ENCODE measurements at regions not wholly inside any gene's neighbourhood (a gene's known extent, or its start where the extent isn't known, plus 50 kb on each side); places are given as distances from the start of the nearest gene placed in this dataset.

- H2AFZ ChIP-seq (ENCODE audit: low read length) = no peak overlapping the region
- H3K27me3 ChIP-seq (ENCODE audit: control insufficient read depth in 1 of 2, insufficient read depth in 2 of 2, low read length in 2 of 2) = no peaks in the 10 kb centered on the region; a peak in 2 of 5 replicates
- in situ Hi-C loops (cut with HindIII; ENCODE audit: extremely low pct_ligation_motif_present, low pct_unique_long_range_greater_than_20kb) (no loop called here), intact Hi-C loops (cut with micrococcal nuclease; ENCODE audit: unreplicated experiment) (no loop called here)
- H4K20me1 ChIP-seq (ENCODE audit: insufficient read depth, low read length) = no peaks in the 10 kb centered on the region
- FAIRE-seq (no peak), DNase-seq (ENCODE audit: low spot score) (no peak), ATAC-seq (no peak)
- ChIA-PET CTCF (ENCODE audit: low intra/inter-chr PET ratio, low total read pairs) (no interaction called here), POLR2A (no interaction called here)
- 28% methylated on average over 1 of the region's 1 CpG for WGBS (ENCODE audit: low lambda C conversion rate)
- H3K36me3 ChIP-seq (replicated peaks in 1 of 2; ENCODE audit: control insufficient read depth in 1 of 2, insufficient read depth in 2 of 2, low read length in 2 of 2) = no peaks in the 10 kb centered on the region
- no peak overlapping the region for H3K4me2 ChIP-seq (ENCODE audit: low read depth, low read length)
- no peak overlapping the region for H3K27ac ChIP-seq (ENCODE audit: extremely low read length, insufficient read depth, low read length)
- no peak overlapping the region for H3K9ac ChIP-seq (ENCODE audit: insufficient read depth, low read depth, low read length)
- H3K79me2 ChIP-seq (ENCODE audit: insufficient read depth, low read length) = no peaks in the 10 kb centered on the region
- no peaks in the 10 kb centered on the region for H3K9me3 ChIP-seq (ENCODE audit: low read length)
- H3K4me1 ChIP-seq (ENCODE audit: insufficient read depth, low read length) = peaks cover 17% of the 10 kb centered on the region
- H3K4me3 ChIP-seq (replicated peaks in 1 of 3; ENCODE audit: insufficient read depth in 1 of 3, low read depth in 2 of 3, low read length in 3 of 3) = no peak overlapping the region
- no TSS peak for BruUV-seq (replicated peaks)
- TF ChIP-seq ZNF782 (CRISPR knock-in tag; IDR thresholded peaks at IDR 0.05; ENCODE audit: borderline replicate concordance) (no peak), KDM5B (CRISPR knock-in tag; IDR thresholded peaks at IDR 0.05; ENCODE audit: borderline replicate concordance) (no peak), CBFB (CRISPR knock-in tag; IDR thresholded peaks at IDR 0.05) (no peak), ZNF234 (CRISPR knock-in tag; conservative IDR thresholded peaks at IDR 0.05) (no peak), ZNF768 (CRISPR knock-in tag; IDR thresholded peaks at IDR 0.05) (no peak), ZNF446 (CRISPR knock-in tag; IDR thresholded peaks at IDR 0.05) (no peak), ZNF256 (CRISPR knock-in tag; conservative IDR thresholded peaks at IDR 0.05) (no peak), ZNF775 (CRISPR knock-in tag; IDR thresholded peaks at IDR 0.05; ENCODE audit: borderline replicate concordance) (no peak), CHCHD3 (CRISPR knock-in tag; IDR thresholded peaks at IDR 0.05) (no peak), GMEB1 (CRISPR knock-in tag; IDR thresholded peaks at IDR 0.05; ENCODE audit: borderline replicate concordance) (no peak), ZNF501 (CRISPR knock-in tag; IDR thresholded peaks at IDR 0.05) (no peak), ZNF230 (CRISPR knock-in tag; IDR thresholded peaks at IDR 0.05) (no peak), FOXA1 (IDR thresholded peaks at IDR 0.05) (no peak), FOXA1 (CRISPR knock-in tag; IDR thresholded peaks at IDR 0.05) (no peak)
- TF ChIP-seq, protein P1, sequence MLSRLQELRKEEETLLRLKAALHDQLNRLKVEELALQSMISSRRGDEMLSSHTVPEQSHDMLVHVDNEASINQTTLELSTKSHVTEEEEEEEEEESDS (CRISPR knock-in tag; IDR thresholded peaks at IDR 0.05; ENCODE audit: borderline replicate concordance) = no peak
- TF ChIP-seq, protein P2, sequence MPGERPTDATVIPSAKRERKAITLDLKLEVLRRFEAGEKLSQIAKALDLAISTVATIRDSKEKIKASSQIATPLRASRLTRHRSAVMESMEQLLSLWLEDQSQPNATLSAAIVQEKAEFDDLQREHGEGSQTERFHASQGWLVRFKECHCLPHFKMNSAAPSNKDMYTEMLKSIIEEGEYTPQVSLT (CRISPR knock-in tag; IDR thresholded peaks at IDR 0.05; ENCODE audit: borderline replicate concordance, low read depth) = no peak
- TF ChIP-seq, protein P3, sequence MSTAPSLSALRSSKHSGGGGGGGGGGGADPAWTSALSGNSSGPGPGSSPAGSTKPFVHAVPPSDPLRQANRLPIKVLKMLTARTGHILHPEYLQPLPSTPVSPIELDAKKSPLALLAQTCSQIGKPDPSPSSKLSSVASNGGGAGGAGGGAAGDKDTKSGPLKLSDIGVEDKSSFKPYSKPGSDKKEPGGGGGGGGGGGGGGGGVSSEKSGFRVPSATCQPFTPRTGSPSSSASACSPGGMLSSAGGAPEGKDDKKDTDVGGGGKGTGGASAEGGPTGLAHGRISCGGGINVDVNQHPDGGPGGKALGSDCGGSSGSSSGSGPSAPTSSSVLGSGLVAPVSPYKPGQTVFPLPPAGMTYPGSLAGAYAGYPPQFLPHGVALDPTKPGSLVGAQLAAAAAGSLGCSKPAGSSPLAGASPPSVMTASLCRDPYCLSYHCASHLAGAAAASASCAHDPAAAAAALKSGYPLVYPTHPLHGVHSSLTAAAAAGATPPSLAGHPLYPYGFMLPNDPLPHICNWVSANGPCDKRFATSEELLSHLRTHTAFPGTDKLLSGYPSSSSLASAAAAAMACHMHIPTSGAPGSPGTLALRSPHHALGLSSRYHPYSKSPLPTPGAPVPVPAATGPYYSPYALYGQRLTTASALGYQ (CRISPR knock-in tag; IDR thresholded peaks at IDR 0.05) = no peak
- TF ChIP-seq, protein P4, sequence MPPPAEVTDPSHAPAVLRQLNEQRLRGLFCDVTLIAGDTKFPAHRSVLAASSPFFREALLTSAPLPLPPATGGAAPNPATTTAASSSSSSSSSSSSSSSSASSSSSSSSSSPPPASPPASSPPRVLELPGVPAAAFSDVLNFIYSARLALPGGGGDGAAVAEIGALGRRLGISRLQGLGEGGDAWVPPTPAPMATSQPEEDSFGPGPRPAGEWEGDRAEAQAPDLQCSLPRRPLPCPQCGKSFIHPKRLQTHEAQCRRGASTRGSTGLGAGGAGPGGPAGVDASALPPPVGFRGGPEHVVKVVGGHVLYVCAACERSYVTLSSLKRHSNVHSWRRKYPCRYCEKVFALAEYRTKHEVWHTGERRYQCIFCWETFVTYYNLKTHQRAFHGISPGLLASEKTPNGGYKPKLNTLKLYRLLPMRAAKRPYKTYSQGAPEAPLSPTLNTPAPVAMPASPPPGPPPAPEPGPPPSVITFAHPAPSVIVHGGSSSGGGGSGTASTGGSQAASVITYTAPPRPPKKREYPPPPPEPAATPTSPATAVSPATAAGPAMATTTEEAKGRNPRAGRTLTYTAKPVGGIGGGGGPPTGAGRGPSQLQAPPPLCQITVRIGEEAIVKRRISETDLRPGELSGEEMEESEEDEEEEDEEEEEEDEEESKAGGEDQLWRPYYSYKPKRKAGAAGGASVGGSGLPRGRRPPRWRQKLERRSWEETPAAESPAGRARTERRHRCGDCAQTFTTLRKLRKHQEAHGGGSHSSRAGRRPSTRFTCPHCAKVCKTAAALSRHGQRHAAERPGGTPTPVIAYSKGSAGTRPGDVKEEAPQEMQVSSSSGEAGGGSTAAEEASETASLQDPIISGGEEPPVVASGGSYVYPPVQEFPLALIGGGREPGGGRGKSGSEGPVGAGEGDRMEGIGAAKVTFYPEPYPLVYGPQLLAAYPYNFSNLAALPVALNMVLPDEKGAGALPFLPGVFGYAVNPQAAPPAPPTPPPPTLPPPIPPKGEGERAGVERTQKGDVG (CRISPR knock-in tag; IDR thresholded peaks at IDR 0.05; ENCODE audit: borderline replicate concordance) = no peak
Measured at GRCh38 chr10:28449382-28449781, 83.5 kb upstream of the WAC start.

Data from HepG2 (cell line).